HG02885 (cell line): ENCODE measurements at regions not wholly inside any gene's neighbourhood (a gene's known extent, or its start where the extent isn't known, plus 50 kb on each side); places are given as distances from the start of the nearest gene placed in this dataset.

ENCODE experiments used
- ATAC-seq: cut with Tn5 transposase; IDR thresholded peaks from one replicate; pipeline ENCODE4 v1.9.1; 2021; ENCODE audit warnings: mild to moderate bottlenecking; ENCODE audit not compliant: unreplicated experiment, poor library complexity

DNA sequence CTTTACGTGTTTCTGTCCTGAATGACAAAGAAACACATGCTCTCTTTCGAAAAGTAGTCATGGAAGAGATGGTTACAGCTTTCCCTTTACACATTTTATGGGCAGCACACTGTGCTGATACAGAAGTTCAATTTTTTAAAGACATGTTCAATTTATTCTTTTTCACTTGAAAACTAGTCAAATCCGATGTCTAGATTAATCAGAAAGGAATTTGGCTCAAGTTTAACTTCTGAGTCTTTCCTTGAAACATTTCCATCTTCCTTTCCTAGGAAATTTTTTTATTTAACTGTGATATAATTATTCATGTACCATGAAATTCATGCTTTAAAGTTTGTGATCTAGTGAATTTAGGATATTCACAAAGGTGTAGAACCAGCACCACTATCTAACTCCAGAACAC, 360.1 kb downstream of the TNS3 start:
- ATAC-seq: no peak

GRCh38 chr7:47218378-47219176, 363.3 kb downstream of the TNS3 start:
- ATAC-seq: no peak

GRCh38 chr7:47217570-47218360, 364.1 kb downstream of the TNS3 start:
- ATAC-seq: no peak

DNA sequence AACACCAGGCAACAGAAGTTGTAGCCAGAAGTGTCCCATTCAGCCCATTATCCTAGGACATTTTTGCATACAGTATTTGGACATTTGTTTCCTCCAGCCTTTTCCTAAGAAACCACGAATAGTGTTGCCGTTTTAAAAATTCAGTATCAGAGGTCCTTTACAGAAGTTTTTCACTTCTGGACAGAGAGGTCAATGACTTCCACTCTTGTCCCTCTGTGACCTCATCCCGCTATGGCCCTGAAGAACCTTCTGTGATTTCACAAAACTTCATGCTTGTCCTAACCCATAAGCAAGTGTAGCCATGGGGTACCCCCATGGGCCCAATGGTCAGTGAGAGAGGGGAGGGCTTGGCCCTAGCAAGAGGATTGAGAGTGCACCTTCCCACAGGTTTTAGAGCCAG, 364.8 kb downstream of the TNS3 start:
- no peak for ATAC-seq

GRCh38 chr7:47216439-47216838, 365.5 kb downstream of the TNS3 start:
- ATAC-seq: no peak

- no peak for ATAC-seq
Observed at GRCh38 chr7:47215640-47216039, 366.3 kb downstream of the TNS3 start.

DNA sequence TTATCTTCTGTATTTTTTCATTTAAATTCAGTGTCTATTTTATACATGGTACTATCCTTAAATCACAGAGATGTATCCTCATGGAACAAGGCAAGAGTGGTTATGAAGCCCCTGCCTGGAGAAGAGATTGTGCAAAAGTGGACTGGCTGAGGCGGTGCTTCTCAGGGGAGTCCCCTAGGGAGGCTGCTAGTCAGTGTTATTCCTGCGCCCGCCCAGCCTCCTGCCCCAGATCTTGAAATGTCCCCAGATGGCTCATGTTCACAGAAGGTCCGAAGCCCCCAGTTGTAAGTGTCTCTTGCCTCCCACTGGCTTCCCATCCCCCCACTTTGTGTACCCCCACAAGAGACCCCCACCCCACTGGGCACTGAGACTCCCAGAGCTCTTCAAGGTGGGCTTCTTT, 366.9 kb downstream of the TNS3 start:
- no peak for ATAC-seq

DNA sequence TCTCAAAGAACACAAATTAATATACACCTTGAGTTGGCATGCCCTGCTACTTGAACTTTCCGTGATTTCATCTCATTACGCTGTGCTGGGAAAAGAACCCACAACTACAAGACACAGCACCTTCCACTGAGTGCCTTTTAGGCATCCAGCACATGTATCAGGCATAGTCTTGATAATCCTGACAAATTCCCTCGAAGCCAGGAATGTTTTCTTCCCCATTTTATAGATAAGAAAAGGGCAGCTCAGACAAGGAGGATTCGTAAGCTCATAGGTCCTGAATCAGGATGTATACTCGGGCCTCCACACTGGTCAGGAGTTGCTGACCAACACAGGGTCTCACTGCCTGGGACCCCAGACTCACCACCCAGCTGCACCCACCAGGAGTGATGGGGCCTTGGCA, 368.6 kb downstream of the TNS3 start:
- ATAC-seq: no peak

- ATAC-seq: no peak
Observed at GRCh38 chr7:47211519-47211973, 370.4 kb downstream of the TNS3 start.

- ATAC-seq: no peak
Observed at GRCh38 chr7:47210281-47210854, 371.5 kb downstream of the TNS3 start.

- ATAC-seq: no peak
Observed at GRCh38 chr7:47207956-47208355, 374.0 kb downstream of the TNS3 start.

GRCh38 chr7:47204709-47205108, 377.2 kb downstream of the TNS3 start:
- no peak for ATAC-seq

GRCh38 chr7:47202146-47202783, 379.6 kb downstream of the TNS3 start:
- ATAC-seq: no peak

DNA sequence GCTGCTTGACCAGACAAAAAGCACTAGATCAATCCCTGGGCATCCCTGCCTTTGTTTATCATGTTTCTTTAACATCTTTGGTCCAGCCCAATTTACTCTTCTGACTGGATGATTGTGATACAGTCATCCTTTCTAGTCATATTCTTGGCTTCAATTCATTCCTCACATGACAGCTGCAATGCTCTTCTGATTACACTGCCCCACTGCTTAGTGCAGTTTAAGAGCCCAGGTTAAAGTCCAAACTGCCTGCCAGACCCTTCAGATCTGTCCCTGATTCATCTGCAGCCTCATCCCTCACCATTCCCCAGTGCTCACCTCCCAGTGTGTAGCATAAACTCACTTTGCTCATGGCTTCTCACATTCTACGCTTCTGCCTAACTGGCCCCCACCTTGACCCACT, 383.8 kb downstream of the TNS3 start:
- ATAC-seq: no peak

- ATAC-seq: no peak
Observed at GRCh38 chr7:47197486-47197885, 384.4 kb downstream of the TNS3 start.

- no peak for ATAC-seq
Observed at GRCh38 chr7:47196737-47197136, 385.2 kb downstream of the TNS3 start.

DNA sequence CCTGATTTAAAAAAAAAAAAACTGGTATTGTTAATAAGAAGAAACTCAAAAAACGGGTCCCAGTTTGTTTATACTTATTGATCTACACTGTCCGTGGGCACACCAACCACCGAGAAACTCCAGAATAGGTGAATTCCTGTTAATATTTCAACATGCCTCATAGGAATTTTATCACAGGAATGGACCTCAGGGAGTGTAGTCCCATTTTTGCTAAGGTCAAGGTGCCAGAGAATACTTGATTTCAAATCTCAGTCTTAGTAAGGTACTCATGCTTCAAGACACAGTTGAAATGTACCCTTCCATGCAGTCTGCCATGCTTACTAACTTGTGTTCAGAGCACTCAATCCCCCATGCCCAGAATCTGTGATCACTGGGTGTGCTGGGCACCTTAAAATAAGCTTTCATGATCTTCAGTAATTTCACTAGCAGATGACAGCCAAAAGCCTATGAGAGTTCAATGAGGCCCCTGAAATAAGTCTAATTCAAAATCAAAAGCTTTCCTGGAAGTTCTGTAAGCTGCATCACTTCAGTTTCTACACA, 385.7 kb downstream of the TNS3 start:
- ATAC-seq: no peak

DNA sequence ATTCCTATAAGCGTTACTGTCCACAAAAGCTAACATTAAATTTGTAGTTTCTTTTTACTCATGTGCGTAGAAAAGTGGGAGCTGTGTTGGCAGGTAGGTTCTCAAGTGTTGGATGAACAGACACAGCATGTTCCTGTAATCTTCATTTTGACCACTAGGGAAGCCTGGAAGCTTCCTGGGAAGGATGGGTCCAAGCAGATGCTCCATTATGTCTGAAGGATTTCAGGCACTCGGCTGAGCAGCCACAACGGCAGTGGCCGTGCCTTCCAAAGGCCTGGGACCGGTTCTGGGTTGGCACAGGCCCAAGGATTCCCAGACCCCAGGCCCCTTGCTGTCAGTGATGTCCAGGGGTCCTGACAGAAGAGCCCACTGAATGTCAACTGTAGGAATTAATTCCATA, 386.3 kb downstream of the TNS3 start:
- no peak for ATAC-seq

DNA sequence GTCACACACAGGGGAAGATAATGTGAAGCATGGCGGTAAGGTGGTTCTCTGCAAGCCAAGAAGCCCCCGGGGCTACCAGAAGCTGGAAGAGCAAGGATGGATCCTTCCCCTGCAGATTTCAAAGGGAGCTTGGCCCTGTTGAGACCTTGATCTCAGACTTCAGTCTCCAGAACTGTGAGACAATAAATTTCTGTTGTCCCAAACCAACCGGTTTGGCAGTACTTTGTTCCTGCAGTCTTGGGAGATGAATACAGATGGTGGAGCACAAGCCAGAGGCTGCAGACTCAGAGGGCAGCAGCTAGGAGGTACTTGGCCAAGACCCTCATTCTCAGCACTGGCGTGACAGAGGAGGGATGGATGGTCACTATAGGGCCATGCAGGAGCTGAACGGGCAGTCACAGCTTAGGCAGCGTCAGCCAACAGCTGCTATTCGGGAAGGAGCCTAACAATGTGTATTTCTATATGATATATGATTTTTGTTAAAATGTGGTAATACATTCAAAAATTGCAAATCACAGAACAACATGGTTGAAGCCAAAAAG, 387.3 kb downstream of the TNS3 start:
- no peak for ATAC-seq

DNA sequence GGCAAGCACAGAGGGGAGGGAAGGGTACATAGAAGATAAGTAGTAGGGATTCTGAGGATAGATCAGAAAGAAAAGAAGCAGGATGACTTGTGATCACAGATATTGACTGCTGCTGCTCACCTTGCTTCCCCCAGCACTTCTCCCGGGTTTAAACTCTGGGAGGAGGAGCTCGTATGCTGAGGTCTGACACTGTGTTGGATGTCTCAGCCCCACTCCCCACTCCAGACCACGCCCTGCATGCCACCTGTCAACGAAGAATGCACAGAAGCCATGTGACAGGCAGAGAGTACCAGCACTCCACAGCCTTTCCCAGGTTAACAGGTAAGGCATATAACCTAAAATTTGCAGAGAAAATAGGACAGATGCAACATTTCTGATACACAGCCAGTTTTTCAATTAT, 388.9 kb downstream of the TNS3 start:
- no peak for ATAC-seq
